ENCODE measurements at regions not wholly inside any gene's neighbourhood (a gene's known extent, or its start where the extent isn't known, plus 50 kb on each side); places are given as distances from the start of the nearest gene placed in this dataset.

GRCh38 chr2:167616997-167617396, 630.4 kb downstream of the STK39 start:
- H3K36me3 Mint-ChIP-seq (ENCODE audit: low read depth) = no peaks in the 10 kb centered on the region
- no peak for TF ChIP-seq CTCF (IDR thresholded peaks at IDR 0.05)
- no peak overlapping the region for H3K27ac Mint-ChIP-seq
- no peak overlapping the region for H3K4me3 Mint-ChIP-seq
- H3K9me3 Mint-ChIP-seq = no peaks in the 10 kb centered on the region
- no peak for DNase-seq
- no peaks in the 10 kb centered on the region for H3K27me3 Mint-ChIP-seq (ENCODE audit: low read depth, poor library complexity)
- H3K4me1 Mint-ChIP-seq = peaks cover 5% of the 10 kb centered on the region

GRCh38 chr2:167613471-167613870, 633.9 kb downstream of the STK39 start:
- no peak for DNase-seq
- Mint-ChIP-seq H3K4me3 (no peak overlapping the region), H3K9me3 (no peaks in the 10 kb centered on the region), H3K36me3 (ENCODE audit: low read depth) (no peaks in the 10 kb centered on the region), H3K27ac (no peak overlapping the region), H3K27me3 (ENCODE audit: low read depth, poor library complexity) (no peaks in the 10 kb centered on the region), H3K4me1 (no peaks in the 10 kb centered on the region)
- TF ChIP-seq CTCF (IDR thresholded peaks at IDR 0.05) = no peak

- Mint-ChIP-seq H3K4me1 (no peaks in the 10 kb centered on the region), H3K27ac (no peak overlapping the region), H3K4me3 (no peak overlapping the region), H3K9me3 (no peaks in the 10 kb centered on the region), H3K36me3 (ENCODE audit: low read depth) (no peaks in the 10 kb centered on the region), H3K27me3 (ENCODE audit: low read depth, poor library complexity) (no peaks in the 10 kb centered on the region)
- no peak for TF ChIP-seq CTCF (IDR thresholded peaks at IDR 0.05)
- DNase-seq = no peak
These were observed 638.9 kb downstream of the STK39 start for GRCh38 chr2:167608487-167608886.

- no peak for TF ChIP-seq CTCF (IDR thresholded peaks at IDR 0.05)
- Mint-ChIP-seq H3K27ac (no peak overlapping the region), H3K9me3 (peaks cover under 1% of the 10 kb centered on the region), H3K4me3 (no peak overlapping the region), H3K36me3 (ENCODE audit: low read depth) (no peaks in the 10 kb centered on the region), H3K27me3 (ENCODE audit: low read depth, poor library complexity) (no peaks in the 10 kb centered on the region), H3K4me1 (no peaks in the 10 kb centered on the region)
- no peak for DNase-seq
These were observed 639.7 kb downstream of the STK39 start for GRCh38 chr2:167607731-167608130.

- no peak for TF ChIP-seq CTCF (IDR thresholded peaks at IDR 0.05)
- no peak overlapping the region for H3K27ac Mint-ChIP-seq
These were observed 640.2 kb downstream of the STK39 start for GRCh38 chr2:167607211-167607610.

GRCh38 chr2:167602122-167602521, 645.3 kb downstream of the STK39 start:
- no peak for DNase-seq
- Mint-ChIP-seq H3K4me1 (no peaks in the 10 kb centered on the region), H3K4me3 (no peak overlapping the region), H3K36me3 (ENCODE audit: low read depth) (peaks cover 6% of the 10 kb centered on the region), H3K27me3 (ENCODE audit: low read depth, poor library complexity) (no peaks in the 10 kb centered on the region), H3K9me3 (peaks cover 14% of the 10 kb centered on the region), H3K27ac (no peak overlapping the region)
- TF ChIP-seq CTCF (IDR thresholded peaks at IDR 0.05) = no peak

More at GRCh38 chr2:167607211-167607610, 640.2 kb downstream of the STK39 start:
- no peaks in the 10 kb centered on the region for H3K27me3 Mint-ChIP-seq (ENCODE audit: low read depth, poor library complexity)
- H3K36me3 Mint-ChIP-seq (ENCODE audit: low read depth) = peaks cover 2% of the 10 kb centered on the region
- H3K4me1 Mint-ChIP-seq = no peaks in the 10 kb centered on the region
- H3K9me3 Mint-ChIP-seq = peaks cover 6% of the 10 kb centered on the region
- no peak for DNase-seq
- H3K4me3 Mint-ChIP-seq = no peak overlapping the region
